Retinal pigment epithelial cell (primary cell): ENCODE measurements at regions not wholly inside any gene's neighbourhood (a gene's known extent, or its start where the extent isn't known, plus 50 kb on each side); places are given as distances from the start of the nearest gene placed in this dataset.

Source experiments
- DNase-seq: peaks from one replicate; pipeline ENCODE4 v3.0.0-alpha.2; 2010; ENCODE audit warnings: low read depth
- H3K4me3 ChIP-seq: 2 replicates; pipeline ENCODE4 v1.5.1; 2011; ENCODE audit warnings: mild to moderate bottlenecking, low read length, control low read depth, moderate library complexity
- CTCF ChIP-seq: conservative IDR thresholded peaks from 2 replicates; pipeline ENCODE4 v1.5.1; 2011; ENCODE audit warnings: low read depth, low read length, control low read depth, inconsistent platforms

- H3K4me3 ChIP-seq, result no peak overlapping the region
- no peak for TF ChIP-seq CTCF
- no peak for DNase-seq
Measured at GRCh38 chrX:150155436-150156035, 207.6 kb upstream of the MAMLD1 start.

GRCh38 chrX:150156615-150157014 is 206.5 kb upstream of the MAMLD1 start:
- DNase-seq, result no peak
- H3K4me3 ChIP-seq, result no peak overlapping the region
- no peak for TF ChIP-seq CTCF

GRCh38 chrX:150157291-150157690 is 205.8 kb upstream of the MAMLD1 start:
- H3K4me3 ChIP-seq, result no peak overlapping the region
- no peak for DNase-seq
- no peak for TF ChIP-seq CTCF

- TF ChIP-seq CTCF, result no peak
- DNase-seq, result no peak
- H3K4me3 ChIP-seq, result no peak overlapping the region
Measured at GRCh38 chrX:150158554-150159332, 204.4 kb upstream of the MAMLD1 start.

GRCh38 chrX:150159537-150159936 is 203.6 kb upstream of the MAMLD1 start:
- H3K4me3 ChIP-seq, result no peak overlapping the region
- no peak for TF ChIP-seq CTCF
- DNase-seq, result no peak

- DNase-seq, result no peak
- TF ChIP-seq CTCF, result no peak
- no peak overlapping the region for H3K4me3 ChIP-seq
Measured at GRCh38 chrX:150160656-150161055, 202.5 kb upstream of the MAMLD1 start.

GRCh38 chrX:150161193-150161592 is 201.9 kb upstream of the MAMLD1 start:
- no peak for TF ChIP-seq CTCF
- DNase-seq, result no peak
- H3K4me3 ChIP-seq, result no peak overlapping the region
